ENCODE measurements at regions not wholly inside any gene's neighbourhood (a gene's known extent, or its start where the extent isn't known, plus 50 kb on each side); places are given as distances from the start of the nearest gene placed in this dataset.

GRCh38 chr3:25952133-25952532, 162.2 kb downstream of the OXSM start:
- no peak overlapping the region for H3K27ac ChIP-seq (ENCODE audit: low read depth, low read length)
- no peaks in the 10 kb centered on the region for H3K36me3 ChIP-seq (ENCODE audit: control insufficient read depth, insufficient read depth, low read length)
- no peak overlapping the region for H3K9ac ChIP-seq (ENCODE audit: low read length)
- H3K4me3 ChIP-seq (ENCODE audit: low read depth, low read length), result no peak overlapping the region
- H3K9me3 ChIP-seq (ENCODE audit: control insufficient read depth, insufficient read depth, low read depth, low read length), result no peaks in the 10 kb centered on the region
- H3K27me3 ChIP-seq (ENCODE audit: control insufficient read depth, insufficient read depth, low read length), result no peaks in the 10 kb centered on the region
- no peaks in the 10 kb centered on the region for H3K4me1 ChIP-seq (ENCODE audit: control insufficient read depth, insufficient read depth, low read length)

GRCh38 chr3:25957026-25957425, 167.1 kb downstream of the OXSM start:
- Histone ChIP-seq H3K9ac (ENCODE audit: low read length) (no peak overlapping the region), H3K36me3 (ENCODE audit: control insufficient read depth, insufficient read depth, low read length) (no peaks in the 10 kb centered on the region), H3K9me3 (ENCODE audit: control insufficient read depth, insufficient read depth, low read depth, low read length) (no peaks in the 10 kb centered on the region), H3K27me3 (ENCODE audit: control insufficient read depth, insufficient read depth, low read length) (no peaks in the 10 kb centered on the region), H3K4me3 (ENCODE audit: low read depth, low read length) (no peak overlapping the region), H3K4me1 (ENCODE audit: control insufficient read depth, insufficient read depth, low read length) (no peaks in the 10 kb centered on the region), H3K27ac (ENCODE audit: low read depth, low read length) (no peak overlapping the region)

DNA sequence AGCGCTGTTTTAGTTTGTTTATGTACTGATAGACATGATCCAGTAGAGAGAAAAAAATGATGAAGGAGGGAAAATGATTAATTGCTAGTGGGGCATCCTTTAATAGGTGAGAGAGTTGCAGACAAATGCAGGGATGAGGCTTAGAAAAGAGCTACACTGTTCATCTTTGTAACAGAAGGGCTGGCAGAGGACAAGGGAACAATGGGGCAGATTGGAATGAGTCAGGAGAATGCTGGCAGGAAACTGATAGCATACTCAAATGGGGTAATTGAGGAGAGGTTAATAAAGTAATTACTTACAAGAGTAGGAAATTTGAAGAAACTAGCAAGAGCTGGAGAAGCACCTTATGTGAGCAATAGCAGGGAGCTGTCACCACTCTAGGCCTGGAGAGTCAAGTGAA, 170.9 kb downstream of the OXSM start:
- no peaks in the 10 kb centered on the region for H3K36me3 ChIP-seq (ENCODE audit: control insufficient read depth, insufficient read depth, low read length)

GRCh38 chr3:25962255-25962654, 172.4 kb downstream of the OXSM start:
- H3K36me3 ChIP-seq (ENCODE audit: control insufficient read depth, insufficient read depth, low read length), result no peaks in the 10 kb centered on the region
- H3K27me3 ChIP-seq (ENCODE audit: control insufficient read depth, insufficient read depth, low read length), result no peaks in the 10 kb centered on the region
- H3K4me3 ChIP-seq (ENCODE audit: low read depth, low read length), result no peak overlapping the region
- no peak overlapping the region for H3K9ac ChIP-seq (ENCODE audit: low read length)
- H3K4me1 ChIP-seq (ENCODE audit: control insufficient read depth, insufficient read depth, low read length), result no peaks in the 10 kb centered on the region
- H3K27ac ChIP-seq (ENCODE audit: low read depth, low read length), result no peak overlapping the region
- H3K9me3 ChIP-seq (ENCODE audit: control insufficient read depth, insufficient read depth, low read depth, low read length), result no peaks in the 10 kb centered on the region

More for the DNA sequence above, 170.9 kb downstream of the OXSM start:
- Histone ChIP-seq H3K27me3 (ENCODE audit: control insufficient read depth, insufficient read depth, low read length) (no peaks in the 10 kb centered on the region), H3K9me3 (ENCODE audit: control insufficient read depth, insufficient read depth, low read depth, low read length) (no peaks in the 10 kb centered on the region), H3K4me3 (ENCODE audit: low read depth, low read length) (no peak overlapping the region), H3K9ac (ENCODE audit: low read length) (no peak overlapping the region), H3K27ac (ENCODE audit: low read depth, low read length) (no peak overlapping the region), H3K4me1 (ENCODE audit: control insufficient read depth, insufficient read depth, low read length) (no peaks in the 10 kb centered on the region)

- no peaks in the 10 kb centered on the region for H3K9me3 ChIP-seq (ENCODE audit: control insufficient read depth, insufficient read depth, low read depth, low read length)
- H3K27me3 ChIP-seq (ENCODE audit: control insufficient read depth, insufficient read depth, low read length), result no peaks in the 10 kb centered on the region
- no peaks in the 10 kb centered on the region for H3K36me3 ChIP-seq (ENCODE audit: control insufficient read depth, insufficient read depth, low read length)
- no peaks in the 10 kb centered on the region for H3K4me1 ChIP-seq (ENCODE audit: control insufficient read depth, insufficient read depth, low read length)
- H3K9ac ChIP-seq (ENCODE audit: low read length), result no peak overlapping the region
- H3K27ac ChIP-seq (ENCODE audit: low read depth, low read length), result no peak overlapping the region
- H3K4me3 ChIP-seq (ENCODE audit: low read depth, low read length), result no peak overlapping the region
Observed at GRCh38 chr3:25964141-25964540, 174.3 kb downstream of the OXSM start.

DNA sequence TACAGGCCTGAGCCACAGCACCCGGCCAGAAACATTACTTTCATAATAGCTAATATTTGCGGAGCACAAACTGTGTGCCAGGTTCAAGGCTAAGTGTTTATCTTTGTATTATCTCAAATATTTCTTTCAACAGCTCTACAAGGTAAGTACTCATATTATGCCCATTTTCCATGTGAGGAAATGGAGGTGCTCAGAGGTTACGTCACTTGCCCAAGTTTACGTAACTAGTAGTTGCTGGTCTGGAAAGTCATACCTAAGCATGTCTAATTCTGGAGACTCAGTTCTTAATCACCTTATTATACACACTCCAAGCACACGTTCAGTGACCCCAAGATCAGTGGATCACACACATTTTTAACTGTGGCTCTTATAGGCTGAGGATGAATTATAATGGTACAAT, 177.5 kb downstream of the OXSM start:
- no peak overlapping the region for H3K27ac ChIP-seq (ENCODE audit: low read depth, low read length)
- H3K4me3 ChIP-seq (ENCODE audit: low read depth, low read length), result no peak overlapping the region
- no peak overlapping the region for H3K9ac ChIP-seq (ENCODE audit: low read length)
- no peaks in the 10 kb centered on the region for H3K4me1 ChIP-seq (ENCODE audit: control insufficient read depth, insufficient read depth, low read length)
- no peaks in the 10 kb centered on the region for H3K9me3 ChIP-seq (ENCODE audit: control insufficient read depth, insufficient read depth, low read depth, low read length)
- no peaks in the 10 kb centered on the region for H3K27me3 ChIP-seq (ENCODE audit: control insufficient read depth, insufficient read depth, low read length)
- no peaks in the 10 kb centered on the region for H3K36me3 ChIP-seq (ENCODE audit: control insufficient read depth, insufficient read depth, low read length)

GRCh38 chr3:25971736-25972135, 181.8 kb downstream of the OXSM start:
- no peaks in the 10 kb centered on the region for H3K4me1 ChIP-seq (ENCODE audit: control insufficient read depth, insufficient read depth, low read length)
- H3K9me3 ChIP-seq (ENCODE audit: control insufficient read depth, insufficient read depth, low read depth, low read length), result no peaks in the 10 kb centered on the region
- H3K27me3 ChIP-seq (ENCODE audit: control insufficient read depth, insufficient read depth, low read length), result no peaks in the 10 kb centered on the region
- H3K4me3 ChIP-seq (ENCODE audit: low read depth, low read length), result no peak overlapping the region
- H3K36me3 ChIP-seq (ENCODE audit: control insufficient read depth, insufficient read depth, low read length), result no peaks in the 10 kb centered on the region
- no peak overlapping the region for H3K9ac ChIP-seq (ENCODE audit: low read length)
- H3K27ac ChIP-seq (ENCODE audit: low read depth, low read length), result no peak overlapping the region

DNA sequence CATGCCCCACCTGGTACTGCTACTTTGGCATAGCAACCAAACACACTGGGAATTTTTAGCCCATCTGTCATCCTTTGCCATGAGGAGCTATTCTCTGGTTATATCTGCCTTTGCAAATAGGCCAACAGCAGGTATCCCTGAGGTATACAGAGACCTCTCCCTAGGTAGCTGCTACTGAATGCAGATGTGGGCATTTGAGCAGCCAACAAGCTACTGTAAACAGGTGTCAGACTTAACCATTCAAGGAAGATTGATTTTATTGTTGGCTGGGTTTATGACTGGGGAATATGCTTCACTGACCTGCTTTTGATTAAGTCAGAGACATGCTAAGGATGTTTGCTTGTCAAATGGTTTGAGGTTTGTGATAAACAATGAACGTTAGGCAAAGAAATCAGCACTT, 183.2 kb downstream of the OXSM start:
- Histone ChIP-seq H3K36me3 (ENCODE audit: control insufficient read depth, insufficient read depth, low read length) (no peaks in the 10 kb centered on the region), H3K9ac (ENCODE audit: low read length) (no peak overlapping the region), H3K27ac (ENCODE audit: low read depth, low read length) (no peak overlapping the region), H3K9me3 (ENCODE audit: control insufficient read depth, insufficient read depth, low read depth, low read length) (no peaks in the 10 kb centered on the region), H3K4me1 (ENCODE audit: control insufficient read depth, insufficient read depth, low read length) (no peaks in the 10 kb centered on the region), H3K4me3 (ENCODE audit: low read depth, low read length) (no peak overlapping the region), H3K27me3 (ENCODE audit: control insufficient read depth, insufficient read depth, low read length) (no peaks in the 10 kb centered on the region)

GRCh38 chr3:25982756-25983155, 192.9 kb downstream of the OXSM start:
- no peaks in the 10 kb centered on the region for H3K27me3 ChIP-seq (ENCODE audit: control insufficient read depth, insufficient read depth, low read length)
- no peak overlapping the region for H3K4me3 ChIP-seq (ENCODE audit: low read depth, low read length)
- H3K9ac ChIP-seq (ENCODE audit: low read length), result no peak overlapping the region
- no peaks in the 10 kb centered on the region for H3K4me1 ChIP-seq (ENCODE audit: control insufficient read depth, insufficient read depth, low read length)
- no peak overlapping the region for H3K27ac ChIP-seq (ENCODE audit: low read depth, low read length)
- H3K36me3 ChIP-seq (ENCODE audit: control insufficient read depth, insufficient read depth, low read length), result no peaks in the 10 kb centered on the region
- H3K9me3 ChIP-seq (ENCODE audit: control insufficient read depth, insufficient read depth, low read depth, low read length), result no peaks in the 10 kb centered on the region

DNA sequence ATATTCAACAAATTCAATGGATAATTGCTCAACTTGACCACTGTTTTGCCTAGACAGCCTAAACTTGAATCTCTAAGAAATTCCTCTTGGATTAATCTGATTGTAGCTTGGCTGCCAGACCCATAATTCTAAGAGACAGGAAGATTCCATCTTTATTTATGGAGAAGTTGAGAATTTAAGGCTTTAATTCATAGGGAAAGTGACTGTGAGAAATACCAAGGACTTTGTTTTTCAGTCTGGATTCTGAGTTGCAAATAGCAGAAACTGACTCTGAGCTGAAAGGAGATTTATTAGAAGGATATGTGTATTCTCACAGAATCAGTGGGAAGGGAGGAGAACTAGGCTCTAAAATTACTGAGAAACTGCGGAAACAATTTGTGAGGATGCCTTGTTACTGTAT, 195.7 kb downstream of the OXSM start:
- Histone ChIP-seq H3K9ac (ENCODE audit: low read length) (no peak overlapping the region), H3K4me3 (ENCODE audit: low read depth, low read length) (no peak overlapping the region), H3K4me1 (ENCODE audit: control insufficient read depth, insufficient read depth, low read length) (no peaks in the 10 kb centered on the region), H3K36me3 (ENCODE audit: control insufficient read depth, insufficient read depth, low read length) (no peaks in the 10 kb centered on the region), H3K27me3 (ENCODE audit: control insufficient read depth, insufficient read depth, low read length) (no peaks in the 10 kb centered on the region), H3K9me3 (ENCODE audit: control insufficient read depth, insufficient read depth, low read depth, low read length) (no peaks in the 10 kb centered on the region), H3K27ac (ENCODE audit: low read depth, low read length) (no peak overlapping the region)

- no peak overlapping the region for H3K4me3 ChIP-seq (ENCODE audit: low read depth, low read length)
- no peak overlapping the region for H3K9ac ChIP-seq (ENCODE audit: low read length)
- no peaks in the 10 kb centered on the region for H3K27me3 ChIP-seq (ENCODE audit: control insufficient read depth, insufficient read depth, low read length)
- H3K27ac ChIP-seq (ENCODE audit: low read depth, low read length), result no peak overlapping the region
- no peaks in the 10 kb centered on the region for H3K4me1 ChIP-seq (ENCODE audit: control insufficient read depth, insufficient read depth, low read length)
- no peaks in the 10 kb centered on the region for H3K36me3 ChIP-seq (ENCODE audit: control insufficient read depth, insufficient read depth, low read length)
- peaks cover 10% of the 10 kb centered on the region; the same call in 1 of the 2 replicates for H3K9me3 ChIP-seq (ENCODE audit: control insufficient read depth, insufficient read depth, low read depth, low read length)
Observed at GRCh38 chr3:25992606-25993005, 202.7 kb downstream of the OXSM start.

DNA sequence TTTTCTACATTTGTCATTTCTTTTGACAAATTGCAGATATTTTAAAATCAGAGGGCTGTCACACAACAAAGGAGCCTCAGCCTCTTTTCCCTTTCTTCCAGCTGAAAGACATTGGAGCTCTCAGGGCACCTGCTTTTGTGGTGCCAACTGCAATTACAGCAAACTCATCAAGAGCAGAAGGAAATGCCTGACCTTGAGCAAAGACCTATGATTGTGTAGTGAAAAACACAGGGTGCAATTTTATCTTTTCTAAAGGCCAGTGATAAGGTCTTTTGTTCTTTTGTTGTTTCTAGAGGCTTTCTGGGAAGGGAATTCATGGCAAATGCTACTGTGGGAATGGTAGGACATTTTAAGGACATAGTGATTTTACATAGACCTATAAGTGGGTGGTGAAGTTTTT, 214.3 kb downstream of the OXSM start:
- no peaks in the 10 kb centered on the region for H3K36me3 ChIP-seq (ENCODE audit: control insufficient read depth, insufficient read depth, low read length)
- no peak overlapping the region for H3K9ac ChIP-seq (ENCODE audit: low read length)
- no peaks in the 10 kb centered on the region for H3K4me1 ChIP-seq (ENCODE audit: control insufficient read depth, insufficient read depth, low read length)
- H3K27ac ChIP-seq (ENCODE audit: low read depth, low read length), result no peak overlapping the region
- H3K9me3 ChIP-seq (ENCODE audit: control insufficient read depth, insufficient read depth, low read depth, low read length), result 0 out of 2 replicates have a peak, but pooled peaks cover 2% of the 10 kb centered on the region
- no peaks in the 10 kb centered on the region for H3K27me3 ChIP-seq (ENCODE audit: control insufficient read depth, insufficient read depth, low read length)
- no peak overlapping the region for H3K4me3 ChIP-seq (ENCODE audit: low read depth, low read length)
